ENCODE measurements at regions not wholly inside any gene's neighbourhood (a gene's known extent, or its start where the extent isn't known, plus 50 kb on each side); places are given as distances from the start of the nearest gene placed in this dataset.
A peak's percentile ranks its signal among the peaks of the same experiment; 100 is the strongest.

GRCh38 chr1:245052258-245052657 is 102.5 kb upstream of the KIF26B start:
- Histone ChIP-seq H3K4me2 (peak overlapping the region; percentile 66), H4K20me1 (ENCODE audit: insufficient read depth, poor library complexity, severe bottlenecking) (no peaks in the 10 kb centered on the region), H3K9me3 (ENCODE audit: low read depth) (no peaks in the 10 kb centered on the region), H3K9me2 (replicated peaks; ENCODE audit: insufficient read depth) (no peaks in the 10 kb centered on the region), H3K79me2 (no peaks in the 10 kb centered on the region), H3K27me3 (no peaks in the 10 kb centered on the region), H3K27ac (no peak overlapping the region), H3K4me3 (no peak overlapping the region), H3K4me1 (ENCODE audit: insufficient read depth) (peaks cover 3% of the 10 kb centered on the region), H3K36me3 (replicated peaks; ENCODE audit: insufficient read depth, low read depth) (no peaks in the 10 kb centered on the region), H2AFZ (no peak overlapping the region)
- WGBS (ENCODE audit: low lambda C conversion rate, missing lambda C conversion rate), result 95% methylated on average over 10 of the region's 10 CpGs
- TF ChIP-seq EZH2 (IDR thresholded peaks at IDR 0.05; ENCODE audit: borderline replicate concordance), result no peak
- no peak for DNase-seq (ENCODE audit: low spot score)

GRCh38 chr1:245051349-245052221 is 103.2 kb upstream of the KIF26B start:
- no peaks in the 10 kb centered on the region for H3K9me2 ChIP-seq (replicated peaks; ENCODE audit: insufficient read depth)
- no peak overlapping the region for H3K4me3 ChIP-seq
- no peaks in the 10 kb centered on the region for H4K20me1 ChIP-seq (ENCODE audit: insufficient read depth, poor library complexity, severe bottlenecking)
- peak overlapping the region; percentile 32 for H3K27ac ChIP-seq
- H3K27me3 ChIP-seq, result no peaks in the 10 kb centered on the region
- peak; percentile 51 for DNase-seq (ENCODE audit: low spot score)
- peak overlapping the region; percentile 66 for H3K4me2 ChIP-seq
- TF ChIP-seq EZH2 (IDR thresholded peaks at IDR 0.05; ENCODE audit: borderline replicate concordance) (no peak), CTCF (IDR thresholded peaks at IDR 0.05; ENCODE audit: poor library complexity) (no peak), EZH2phosphoT487 (IDR thresholded peaks at IDR 0.05; ENCODE audit: low read depth, severe bottlenecking, unreplicated experiment) (no peak)
- H3K36me3 ChIP-seq (replicated peaks; ENCODE audit: insufficient read depth, low read depth), result no peaks in the 10 kb centered on the region
- H3K79me2 ChIP-seq, result no peaks in the 10 kb centered on the region
- 42% methylated on average over 18 of the region's 18 CpGs for WGBS (ENCODE audit: low lambda C conversion rate, missing lambda C conversion rate)
- H2AFZ ChIP-seq, result no peak overlapping the region
- H3K4me1 ChIP-seq (ENCODE audit: insufficient read depth), result peaks cover 3% of the 10 kb centered on the region
- H3K9me3 ChIP-seq (ENCODE audit: low read depth), result no peaks in the 10 kb centered on the region

- no peak for DNase-seq (ENCODE audit: low spot score)
- Histone ChIP-seq H3K4me1 (ENCODE audit: insufficient read depth) (no peaks in the 10 kb centered on the region), H2AFZ (no peak overlapping the region), H3K27ac (no peak overlapping the region), H3K79me2 (no peaks in the 10 kb centered on the region), H3K27me3 (no peaks in the 10 kb centered on the region), H4K20me1 (ENCODE audit: insufficient read depth, poor library complexity, severe bottlenecking) (no peaks in the 10 kb centered on the region), H3K36me3 (replicated peaks; ENCODE audit: insufficient read depth, low read depth) (no peaks in the 10 kb centered on the region), H3K9me3 (ENCODE audit: low read depth) (no peaks in the 10 kb centered on the region), H3K4me3 (no peak overlapping the region), H3K9me2 (replicated peaks; ENCODE audit: insufficient read depth) (no peaks in the 10 kb centered on the region), H3K4me2 (no peak overlapping the region)
- TF ChIP-seq EZH2 (IDR thresholded peaks at IDR 0.05; ENCODE audit: borderline replicate concordance) (no peak), CTCF (IDR thresholded peaks at IDR 0.05; ENCODE audit: poor library complexity) (no peak), EZH2phosphoT487 (IDR thresholded peaks at IDR 0.05; ENCODE audit: low read depth, severe bottlenecking, unreplicated experiment) (no peak)
- 71% methylated on average over 11 of the region's 11 CpGs for WGBS (ENCODE audit: low lambda C conversion rate, missing lambda C conversion rate)
These were observed 108.0 kb upstream of the KIF26B start for GRCh38 chr1:245046769-245047168.

- Histone ChIP-seq H3K27ac (no peak overlapping the region), H4K20me1 (ENCODE audit: insufficient read depth, poor library complexity, severe bottlenecking) (no peaks in the 10 kb centered on the region), H3K4me3 (no peak overlapping the region), H3K36me3 (replicated peaks; ENCODE audit: insufficient read depth, low read depth) (no peaks in the 10 kb centered on the region), H3K4me2 (no peak overlapping the region), H3K9me3 (ENCODE audit: low read depth) (no peaks in the 10 kb centered on the region), H3K9me2 (replicated peaks; ENCODE audit: insufficient read depth) (no peaks in the 10 kb centered on the region), H3K4me1 (ENCODE audit: insufficient read depth) (no peaks in the 10 kb centered on the region), H2AFZ (no peak overlapping the region), H3K79me2 (no peaks in the 10 kb centered on the region), H3K27me3 (no peaks in the 10 kb centered on the region)
- WGBS (ENCODE audit: low lambda C conversion rate, missing lambda C conversion rate), result 91% methylated on average over 9 of the region's 9 CpGs
- DNase-seq (ENCODE audit: low spot score), result no peak
- TF ChIP-seq EZH2phosphoT487 (IDR thresholded peaks at IDR 0.05; ENCODE audit: low read depth, severe bottlenecking, unreplicated experiment), result no peak
- TF ChIP-seq EZH2 (IDR thresholded peaks at IDR 0.05; ENCODE audit: borderline replicate concordance), result no peak
- TF ChIP-seq CTCF (IDR thresholded peaks at IDR 0.05; ENCODE audit: poor library complexity), result no peak
These were observed 108.5 kb upstream of the KIF26B start for GRCh38 chr1:245046315-245046714.

Data from hepatocyte (in vitro differentiated cells).